22Rv1 (cell line): ENCODE measurements at regions not wholly inside any gene's neighbourhood (a gene's known extent, or its start where the extent isn't known, plus 50 kb on each side); places are given as distances from the start of the nearest gene placed in this dataset.

Experiments used
- CTCF ChIP-seq: fragments of 450-650 bp; IDR thresholded peaks from 2 replicates; pipeline ENCODE4 v1.5.1; 2017; ENCODE audit warnings: mild to moderate bottlenecking
- ZFX ChIP-seq: fragments of 450-650 bp; IDR thresholded peaks from 2 replicates; pipeline ENCODE4 v1.6.1; 2017; ENCODE audit warnings: antibody characterized with exemption, borderline replicate concordance

- no peak for TF ChIP-seq CTCF
- TF ChIP-seq ZFX, result no peak
Measured at GRCh38 chr6:10305790-10306415, 109.0 kb downstream of the TFAP2A start.
